H1 (cell line): ENCODE measurements at regions not wholly inside any gene's neighbourhood (a gene's known extent, or its start where the extent isn't known, plus 50 kb on each side); places are given as distances from the start of the nearest gene placed in this dataset.

Source experiments
- CTCF ChIA-PET: fragments of 300-600 bp; sonication (Branson Sonifier 250); formaldehyde crosslinking; loops from one replicate; lab custom pipeline; 2021; ENCODE audit not compliant: partially characterized antibody; lab: Charles Lee
- POLR2A ChIA-PET: fragments of 300-600 bp; sonication (Branson Sonifier 250); formaldehyde crosslinking; loops from one replicate; lab custom pipeline; 2021; ENCODE audit warnings: inconsistent platforms; ENCODE audit not compliant: partially characterized antibody; lab: Charles Lee
- DNase-seq, 2 experiments: peaks; one replicate each; pipeline versions ENCODE4 v3.0.0 to v3.0.0-alpha.2; 2010 to 2022; ENCODE audit warnings: low spot score in 2 of 2, low read depth in 1 of 2, mixed read lengths in 1 of 2
- FAIRE-seq: peaks from 2 replicates; lab custom pipeline; 2011; peaks lifted over from hg19 to GRCh38; lab: Jason Lieb, UNC
- H2AFZ ChIP-seq: 2 replicates; pipeline ENCODE4 v1.8.1; 2012; ENCODE audit warnings: low read length, inconsistent platforms
- H2AK5ac ChIP-seq: 2 replicates; pipeline ENCODE4 v1.6.1; 2013; ENCODE audit warnings: low read depth, low read length
- H2BK120ac ChIP-seq: replicated peaks from 2 replicates; pipeline ENCODE3; 2013; ENCODE audit warnings: low read depth, low read length, inconsistent platforms
- H2BK12ac ChIP-seq: 2 replicates; pipeline ENCODE4 v1.6.1; 2013; ENCODE audit warnings: low read depth, low read length
- H2BK15ac ChIP-seq: 2 replicates; pipeline ENCODE4 v1.6.1; 2013; ENCODE audit warnings: low read length
- H2BK20ac ChIP-seq: 2 replicates; pipeline ENCODE4 v1.6.1; 2013; ENCODE audit warnings: low read length
- H2BK5ac ChIP-seq: 2 replicates; pipeline ENCODE4 v1.6.1; 2013; ENCODE audit warnings: low read depth, low read length
- H3K14ac ChIP-seq: 2 replicates; pipeline ENCODE4 v1.6.1; 2013; ENCODE audit warnings: inconsistent platforms; ENCODE audit not compliant: insufficient read length
- H3K18ac ChIP-seq: 2 replicates; pipeline ENCODE4 v1.6.1; 2013; ENCODE audit warnings: low read length; ENCODE audit errors: extremely low read depth
- H3K23ac ChIP-seq: 2 replicates; pipeline ENCODE4 v1.6.1; 2013; ENCODE audit warnings: inconsistent platforms; ENCODE audit not compliant: insufficient read length
- H3K23me2 ChIP-seq: 2 replicates; pipeline ENCODE4 v1.6.1; 2013; ENCODE audit warnings: low read depth, low read length
- H3K27ac ChIP-seq: 2 replicates; pipeline ENCODE4 v1.6.1; 2011; ENCODE audit warnings: low read depth, low read length, inconsistent platforms
- H3K27me3 ChIP-seq, 4 experiments: replicated peaks in 1 of 4; 1 replicate in 1 of 4; 2 replicates in 3 of 4; pipeline versions ENCODE4 v1.6.1 to v1.8.1; 2011 to 2013; ENCODE audit warnings: low read length in 3 of 4, mild to moderate bottlenecking in 3 of 4, inconsistent platforms in 2 of 4, mixed read lengths in 2 of 4, moderate library complexity in 1 of 4; ENCODE audit not compliant: control insufficient read depth in 3 of 4, insufficient read depth in 3 of 4; ENCODE audit errors: extremely low read depth in 1 of 4
- H3K36me3 ChIP-seq, 4 experiments: 2 replicates each; pipeline versions ENCODE4 v1.6.1 to v1.8.1; 2011 to 2013; ENCODE audit warnings: mild to moderate bottlenecking in 4 of 4, low read length in 3 of 4, moderate library complexity in 2 of 4, control low read depth in 1 of 4, inconsistent platforms in 1 of 4; ENCODE audit not compliant: insufficient read depth in 4 of 4, control insufficient read depth in 2 of 4
- H3K4ac ChIP-seq: replicated peaks from 2 replicates; pipeline ENCODE3; 2013; ENCODE audit warnings: low read length, low read depth, mixed read lengths, inconsistent platforms; ENCODE audit not compliant: insufficient read length
- H3K4me1 ChIP-seq, 4 experiments: replicated peaks in 1 of 4; 1 replicate in 1 of 4; 2 replicates in 3 of 4; pipeline versions ENCODE4 v1.6.1 to v1.8.1; 2011 to 2013; ENCODE audit warnings: low read length in 3 of 4, inconsistent platforms in 2 of 4, mixed read lengths in 1 of 4; ENCODE audit not compliant: insufficient read depth in 4 of 4, control insufficient read depth in 3 of 4
- H3K4me2 ChIP-seq, 2 experiments: 2 replicates each; pipeline versions ENCODE4 v1.6.1 to v1.8.1; 2011 to 2013; ENCODE audit warnings: low read depth in 2 of 2, low read length in 2 of 2, control low read depth in 1 of 2, inconsistent platforms in 1 of 2, mild to moderate bottlenecking in 1 of 2; ENCODE audit not compliant: insufficient read depth in 1 of 2
- H3K4me3 ChIP-seq, 4 experiments: fragments of 200-600, 300-600 bp in 1 of 4; sonication (generic), shearing (Covaris generic), sonication (Bioruptor Twin) in 1 of 4; 2 replicates each; pipeline versions ENCODE4 v1.5.1 to v1.8.1; 2011 to 2016; ENCODE audit warnings: low read length in 4 of 4, low read depth in 3 of 4, control low read depth in 2 of 4, inconsistent platforms in 2 of 4, mild to moderate bottlenecking in 2 of 4, mixed read lengths in 1 of 4, moderate library complexity in 1 of 4; ENCODE audit not compliant: insufficient read depth in 2 of 4; ENCODE audit errors: extremely low read depth in 1 of 4
- H3K56ac ChIP-seq: replicated peaks from 2 replicates; pipeline ENCODE3; 2013; ENCODE audit warnings: low read depth, mild to moderate bottlenecking, mixed read lengths, low read length, inconsistent platforms; ENCODE audit not compliant: insufficient read length
- H3K79me1 ChIP-seq: 2 replicates; pipeline ENCODE4 v1.6.1; 2013; ENCODE audit warnings: low read depth, low read length, control low read depth
- H3K79me2 ChIP-seq, 2 experiments: 2 replicates each; pipeline versions ENCODE4 v1.6.1 to v1.8.1; 2012 to 2013; ENCODE audit warnings: low read length in 2 of 2, mild to moderate bottlenecking in 2 of 2, inconsistent platforms in 1 of 2; ENCODE audit not compliant: insufficient read depth in 2 of 2, control insufficient read depth in 1 of 2
- H3K9ac ChIP-seq, 4 experiments: replicated peaks in 1 of 4; 1 replicate in 1 of 4; 2 replicates in 3 of 4; pipeline versions ENCODE4 v1.6.1 to v1.8.1; 2011 to 2013; ENCODE audit warnings: low read depth in 3 of 4, low read length in 3 of 4, control low read depth in 2 of 4, mild to moderate bottlenecking in 2 of 4, moderate library complexity in 2 of 4, inconsistent platforms in 1 of 4; ENCODE audit errors: extremely low read depth in 1 of 4
- H3K9me3 ChIP-seq, 2 experiments: 2 replicates each; pipeline versions ENCODE4 v1.6.1 to v1.8.1; 2012 to 2013; ENCODE audit warnings: mild to moderate bottlenecking in 2 of 2, moderate library complexity in 2 of 2, control low read depth in 1 of 2, inconsistent platforms in 1 of 2, low read depth in 1 of 2, low read length in 1 of 2, mixed read lengths in 1 of 2; ENCODE audit not compliant: insufficient read depth in 2 of 2
- H4K20me1 ChIP-seq, 2 experiments: replicated peaks in 1 of 2; 2 replicates each; pipeline versions ENCODE3 to v1.8.1; 2011 to 2013; ENCODE audit warnings: inconsistent platforms in 2 of 2, low read length in 2 of 2, mild to moderate bottlenecking in 1 of 2; ENCODE audit not compliant: insufficient read depth in 2 of 2, control insufficient read depth in 1 of 2
- H4K5ac ChIP-seq: 2 replicates; pipeline ENCODE4 v1.6.1; 2013; ENCODE audit warnings: low read length, low read depth, mixed read lengths, inconsistent platforms; ENCODE audit not compliant: insufficient read length
- H4K8ac ChIP-seq: 2 replicates; pipeline ENCODE4 v1.8.0; 2013; ENCODE audit warnings: mild to moderate bottlenecking, moderate library complexity, low read length, inconsistent platforms; ENCODE audit not compliant: insufficient read depth; ENCODE audit errors: extremely low read depth
- H4K91ac ChIP-seq: replicated peaks from 2 replicates; pipeline ENCODE3; 2013; ENCODE audit warnings: low read length, mixed read lengths, inconsistent platforms; ENCODE audit not compliant: insufficient read length
- EP300 ChIP-seq, 2 experiments: IDR thresholded peaks; 1 replicate in 1 of 2; 2 replicates in 1 of 2; pipeline ENCODE4 v1.6.1; 2011 to 2012; ENCODE audit warnings: low read depth in 2 of 2, low read length in 2 of 2, mild to moderate bottlenecking in 2 of 2, borderline replicate concordance in 1 of 2, inconsistent platforms in 1 of 2, moderate library complexity in 1 of 2
- KDM1A ChIP-seq: fragments of 200-600, 300-600 bp; sonication (generic); IDR thresholded peaks from 2 replicates; pipeline ENCODE4 v1.7.1; 2016; ENCODE audit warnings: mild to moderate bottlenecking, low read length, borderline replicate concordance
- SIX5 ChIP-seq: IDR thresholded peaks from 2 replicates; pipeline ENCODE4 v1.6.1; 2011; ENCODE audit warnings: mild to moderate bottlenecking, low read depth, low read length
- WGBS, 2 experiments: shearing (Covaris generic) in 1 of 2; methylation state at CpG; one replicate each; pipeline versions ENCODE4 v1.1.6 to v1.1.7; 2013 to 2015; ENCODE audit warnings: low lambda C conversion rate in 2 of 2, mixed read lengths in 2 of 2, inconsistent platforms in 1 of 2, low coverage in 1 of 2, missing lambda C conversion rate in 1 of 2; ENCODE audit not compliant: insufficient replicate concordance in 2 of 2, insufficient coverage in 1 of 2, insufficient read length in 1 of 2; ENCODE audit errors: extremely low coverage in 1 of 2, missing lambda C conversion rate in 1 of 2; 5-methylcytosine and 5-hydroxymethylcytosine counted together

GRCh38 chr11:45022294-45023064, 71.8 kb upstream of the TP53I11 start:
- DNase-seq (no peak), FAIRE-seq (no peak)
- no peak overlapping the region for H4K8ac ChIP-seq
- H3K4me3 ChIP-seq = no peak overlapping the region
- H2BK5ac ChIP-seq = no peak overlapping the region
- H3K79me2 ChIP-seq = no peaks in the 10 kb centered on the region
- no peak overlapping the region for H3K4ac ChIP-seq
- peak overlapping the region; percentile 36 for H2BK15ac ChIP-seq
- no peaks in the 10 kb centered on the region for H3K23me2 ChIP-seq
- WGBS, 2 experiments = 89% methylated on average over 9 of the region's 9 CpGs; no CpG with 5 or more reads in 1 of the 2 experiments
- no peak overlapping the region for H2AFZ ChIP-seq
- no peaks in the 10 kb centered on the region for H3K27me3 ChIP-seq
- no peak overlapping the region; a peak in 1 of 7 replicates for H3K9ac ChIP-seq
- no peak overlapping the region for H3K56ac ChIP-seq
- no peak overlapping the region for H3K4me2 ChIP-seq
- H2BK12ac ChIP-seq = peak overlapping the region; percentile 2; the same call in 1 of the 2 replicates
- no peaks in the 10 kb centered on the region for H3K79me1 ChIP-seq
- H2BK120ac ChIP-seq = no peak overlapping the region
- no peak overlapping the region for H3K27ac ChIP-seq
- POLR2A ChIA-PET = interaction anchor here (1.5 kb wide), 1 partner anchor 58 kb away, joined by 4 read pairs; no protein-coding TSS in a partner anchor
- no peak overlapping the region for H2BK20ac ChIP-seq
- no peak overlapping the region for H4K5ac ChIP-seq
- no peak overlapping the region for H3K23ac ChIP-seq
- 0 out of 2 replicates have a peak overlapping the region, but pooled peaks have one; percentile 2 for H3K18ac ChIP-seq
- CTCF ChIA-PET = interaction anchor here (0.6 to 5.6 kb wide), 23 partner anchors 10 to 94 kb away, joined by 3 to 41 read pairs (median 4); no protein-coding TSS in a partner anchor
- no peaks in the 10 kb centered on the region for H3K9me3 ChIP-seq
- no peak overlapping the region for H3K14ac ChIP-seq
- no peak overlapping the region for H2AK5ac ChIP-seq
- no peak overlapping the region for H4K91ac ChIP-seq
- peaks cover 6 to 17% (median 13%) of the 10 kb centered on the region in 4 experiments; a peak in 6 of 7 replicates for H3K4me1 ChIP-seq
- H3K36me3 ChIP-seq = no peaks in the 10 kb centered on the region
- H4K20me1 ChIP-seq = no peaks in the 10 kb centered on the region
- TF ChIP-seq EP300 (IDR thresholded peaks at IDR 0.05; ENCODE audit: borderline replicate concordance in 1 of 2, low read depth in 2 of 2, low read length in 2 of 2) = no peak
- TF ChIP-seq KDM1A = peak; percentile 66; the same call in 1 of the 2 replicates
- no peak for TF ChIP-seq SIX5
- TF ChIP-seq, all 59 proteins: peak for 1
